Parathyroid adenoma (tissue), 2 donors: ENCODE measurements at regions not wholly inside any gene's neighbourhood (a gene's known extent, or its start where the extent isn't known, plus 50 kb on each side); places are given as distances from the start of the nearest gene placed in this dataset.

ENCODE experiments used
- H2AFZ ChIP-seq: fragments of 300-600 bp; sonication (generic); one replicate; pipeline ENCODE4 v1.7.0; 2017; ENCODE audit warnings: antibody characterized with exemption, mild to moderate bottlenecking
- H3K27ac ChIP-seq: fragments of 300-600 bp; sonication (generic); one replicate; pipeline ENCODE4 v1.7.0; 2017
- H3K27me3 ChIP-seq: fragments of 300-600 bp; sonication (generic); one replicate; pipeline ENCODE4 v1.7.0; 2017; ENCODE audit warnings: low read length; ENCODE audit not compliant: control insufficient read depth, insufficient read depth
- H3K36me3 ChIP-seq: fragments of 300-600 bp; sonication (generic); one replicate; pipeline ENCODE4 v1.7.0; 2017; ENCODE audit warnings: low read length; ENCODE audit not compliant: control insufficient read depth, insufficient read depth
- H3K4me1 ChIP-seq: fragments of 300-600 bp; sonication (generic); one replicate; pipeline ENCODE4 v1.7.0; 2017; ENCODE audit warnings: control low read depth
- H3K4me2 ChIP-seq: fragments of 300-600 bp; sonication (generic); one replicate; pipeline ENCODE4 v1.7.0; 2017; ENCODE audit warnings: low read length
- H3K4me3 ChIP-seq: fragments of 300-600 bp; sonication (generic); one replicate; pipeline ENCODE4 v1.7.0; 2017; ENCODE audit warnings: low read depth, low read length
- H3K79me2 ChIP-seq: fragments of 300-600 bp; sonication (generic); one replicate; pipeline ENCODE4 v1.7.0; 2017; ENCODE audit warnings: control low read depth
- H3K9ac ChIP-seq: fragments of 300-600 bp; sonication (generic); one replicate; pipeline ENCODE4 v1.7.0; 2017; ENCODE audit warnings: mild to moderate bottlenecking
- H3K9me3 ChIP-seq: fragments of 300-600 bp; sonication (generic); one replicate; pipeline ENCODE4 v1.7.0; 2017; ENCODE audit warnings: low read length; ENCODE audit not compliant: control insufficient read depth
- CTCF ChIP-seq: fragments of 300-600 bp; sonication (generic); IDR thresholded peaks from one replicate; pipeline ENCODE4 v1.7.0; 2017; ENCODE audit warnings: antibody characterized with exemption, mild to moderate bottlenecking
- donor health status: primary hyperparathyroidism.

GRCh38 chr6:43923376-43924221 lies 153.6 kb downstream of the VEGFA start:
- H3K9me3 ChIP-seq, result no peaks in the 10 kb centered on the region
- no peaks in the 10 kb centered on the region for H3K27me3 ChIP-seq
- no peak overlapping the region for H3K4me3 ChIP-seq
- no peak for TF ChIP-seq CTCF
- H3K4me1 ChIP-seq, result peaks cover 19% of the 10 kb centered on the region
- H3K36me3 ChIP-seq, result no peaks in the 10 kb centered on the region
- peak overlapping the region; percentile 3 for H2AFZ ChIP-seq
- H3K27ac ChIP-seq, result no peak overlapping the region
- H3K9ac ChIP-seq, result no peak overlapping the region
- no peaks in the 10 kb centered on the region for H3K79me2 ChIP-seq
- no peak overlapping the region for H3K4me2 ChIP-seq

- Histone ChIP-seq H3K27ac (no peak overlapping the region), H3K4me1 (peaks cover 19% of the 10 kb centered on the region), H3K4me2 (no peak overlapping the region), H3K27me3 (no peaks in the 10 kb centered on the region), H3K79me2 (no peaks in the 10 kb centered on the region), H3K4me3 (no peak overlapping the region), H3K9ac (no peak overlapping the region), H2AFZ (no peak overlapping the region), H3K36me3 (no peaks in the 10 kb centered on the region), H3K9me3 (no peaks in the 10 kb centered on the region)
- no peak for TF ChIP-seq CTCF
These were observed 152.7 kb downstream of the VEGFA start for GRCh38 chr6:43922426-43923375.

GRCh38 chr6:43921548-43922425 lies 151.8 kb downstream of the VEGFA start:
- Histone ChIP-seq H3K9me3 (no peaks in the 10 kb centered on the region), H3K4me1 (peaks cover 17% of the 10 kb centered on the region), H3K27me3 (no peaks in the 10 kb centered on the region), H3K9ac (no peak overlapping the region), H2AFZ (no peak overlapping the region), H3K79me2 (no peaks in the 10 kb centered on the region), H3K4me2 (no peak overlapping the region), H3K27ac (no peak overlapping the region), H3K4me3 (no peak overlapping the region), H3K36me3 (no peaks in the 10 kb centered on the region)
- TF ChIP-seq CTCF, result no peak

- H3K4me3 ChIP-seq, result no peak overlapping the region
- no peaks in the 10 kb centered on the region for H3K27me3 ChIP-seq
- H3K9ac ChIP-seq, result no peak overlapping the region
- no peaks in the 10 kb centered on the region for H3K36me3 ChIP-seq
- no peak overlapping the region for H2AFZ ChIP-seq
- no peak for TF ChIP-seq CTCF
- peaks cover 14% of the 10 kb centered on the region for H3K4me1 ChIP-seq
- H3K4me2 ChIP-seq, result no peak overlapping the region
- H3K79me2 ChIP-seq, result no peaks in the 10 kb centered on the region
- no peak overlapping the region for H3K27ac ChIP-seq
- H3K9me3 ChIP-seq, result no peaks in the 10 kb centered on the region
These were observed 151.0 kb downstream of the VEGFA start for GRCh38 chr6:43921039-43921438.
